A549 (cell line): ENCODE measurements at regions not wholly inside any gene's neighbourhood (a gene's known extent, or its start where the extent isn't known, plus 50 kb on each side); places are given as distances from the start of the nearest gene placed in this dataset.
A peak's percentile ranks its signal among the peaks of the same experiment; 100 is the strongest.

Experiments
- ATAC-seq, 2 experiments: fragments of 200-7000 bp in 1 of 2; fragments of >200 bp in 1 of 2; cut with Nextera tagmentation in 1 of 2; cut with Tn5 transposase in 1 of 2; 3 replicates each; pipeline versions ENCODE4 v1.8.0 to v1.9.1; 2018 to 2020; ENCODE audit warnings: mild to moderate bottlenecking in 1 of 2, moderate library complexity in 1 of 2
- CTCF ChIA-PET: fragments of 300-600 bp; sonication (Branson Sonifier 250); formaldehyde crosslinking; extraction: SDS; loops from one replicate; lab custom pipeline; 2021; ENCODE audit warnings: antibody characterized with exemption, inconsistent platforms; lab: Yijun Ruan, JAX
- POLR2A ChIA-PET: fragments of 350-600 bp; formaldehyde crosslinking; extraction: SDS; loops from one replicate; lab custom pipeline; 2021; ENCODE audit warnings: antibody characterized with exemption, inconsistent platforms; lab: Yijun Ruan, JAX
- DNase-seq, 2 experiments: peaks; one replicate each; pipeline versions ENCODE4 v3.0.0 to v3.0.0-alpha.2; 2011 to 2016; ENCODE audit warnings: low read depth in 1 of 2, low spot score in 1 of 2
- FAIRE-seq: peaks from 2 replicates; lab custom pipeline; 2011; peaks lifted over from hg19 to GRCh38; lab: Jason Lieb, UNC
- H3K27ac ChIP-seq, 2 experiments: fragments of >200 bp; sonication (Bioruptor Twin); formaldehyde crosslinking; 3 replicates each; pipeline ENCODE4 v1.5.1; 2016 to 2017
- H3K4me1 ChIP-seq: fragments of >200 bp; sonication (Bioruptor Twin); formaldehyde crosslinking; 3 replicates; pipeline ENCODE4 v1.6.1; 2016
- H3K4me2 ChIP-seq: fragments of >200 bp; sonication (Bioruptor Twin); formaldehyde crosslinking; 3 replicates; pipeline ENCODE4 v1.6.1; 2016
- H3K4me3 ChIP-seq: fragments of >200 bp; sonication (Bioruptor Twin); formaldehyde crosslinking; 3 replicates; pipeline ENCODE4 v1.5.1; 2016
- H3K9me3 ChIP-seq: fragments of >200 bp; sonication (Bioruptor Twin); formaldehyde crosslinking; 3 replicates; pipeline ENCODE4 v1.6.1; 2016
- ATOH8 ChIP-seq: fragments of 250-450 bp; sonication (Bioruptor Pico); IDR thresholded peaks from 2 replicates; pipeline ENCODE4 v1.5.0; 2020; ENCODE audit warnings: low read depth, mild to moderate bottlenecking, moderate library complexity
- CHD4 ChIP-seq: fragments of 200-600 bp; sonication (generic); IDR thresholded peaks from 2 replicates; pipeline ENCODE4 v1.6.1; 2016; ENCODE audit warnings: antibody characterized with exemption, mild to moderate bottlenecking, borderline replicate concordance
- ESRRA ChIP-seq: fragments of 150-350 bp; IDR thresholded peaks from 2 replicates; pipeline ENCODE4 v1.6.1; 2014; ENCODE audit warnings: mild to moderate bottlenecking, low read length, borderline replicate concordance
- HMGXB4 ChIP-seq: fragments of 250-450 bp; sonication (Bioruptor Pico); IDR thresholded peaks from 2 replicates; pipeline ENCODE4 v1.5.0; 2021; ENCODE audit warnings: mild to moderate bottlenecking, moderate library complexity, borderline replicate concordance
- HOXA7 ChIP-seq: fragments of 250-450 bp; sonication (Bioruptor Pico); IDR thresholded peaks from 2 replicates; pipeline ENCODE4 v1.5.0; 2020; ENCODE audit warnings: mild to moderate bottlenecking, moderate library complexity
- JUN ChIP-seq, 2 experiments: fragments of >200 bp; sonication (Bioruptor Twin); formaldehyde crosslinking; IDR thresholded peaks; 2 replicates in 1 of 2; 3 replicates in 1 of 2; pipeline ENCODE4 v1.6.1; 2016 to 2017
- JUNB ChIP-seq: fragments of >200 bp; sonication (Bioruptor Twin); formaldehyde crosslinking; IDR thresholded peaks from 2 replicates; pipeline ENCODE4 v1.6.1; 2016
- KDM1A ChIP-seq: fragments of 200-600 bp; sonication (generic); IDR thresholded peaks from 2 replicates; pipeline ENCODE4 v1.6.1; 2016; ENCODE audit warnings: low read depth, mild to moderate bottlenecking
- NR3C1 ChIP-seq: fragments of >200 bp; sonication (Bioruptor Twin); formaldehyde crosslinking; IDR thresholded peaks from 3 replicates; pipeline ENCODE4 v1.6.1; 2017
- RCOR1 ChIP-seq: fragments of 150-350 bp; IDR thresholded peaks from 2 replicates; pipeline ENCODE4 v1.6.1; 2014; ENCODE audit warnings: antibody characterized with exemption, low read length, low read depth
- REST ChIP-seq: fragments of 200-600 bp; sonication (generic); IDR thresholded peaks from 2 replicates; pipeline ENCODE4 v1.6.1; 2016; ENCODE audit warnings: antibody characterized with exemption, mild to moderate bottlenecking, moderate library complexity
- SREBF2 ChIP-seq: fragments of 450-650 bp; IDR thresholded peaks from 2 replicates; pipeline ENCODE4 v1.6.1; 2014; ENCODE audit warnings: mild to moderate bottlenecking, moderate library complexity
- TP53 ChIP-seq: fragments of 250-450 bp; sonication (Bioruptor Pico); IDR thresholded peaks from 2 replicates; pipeline ENCODE4 v1.5.0; 2021; ENCODE audit warnings: mild to moderate bottlenecking, moderate library complexity
- ZSCAN20 ChIP-seq: fragments of 250-450 bp; sonication (Bioruptor Pico); IDR thresholded peaks from 2 replicates; pipeline ENCODE4 v1.8.0; 2022; ENCODE audit warnings: mild to moderate bottlenecking, moderate library complexity
- WGBS: methylation state at CpG from one replicate; pipeline ENCODE4 v1.1.6; 2017; ENCODE audit errors: missing lambda C conversion rate; 5-methylcytosine and 5-hydroxymethylcytosine counted together
- TF ChIP-seq, protein P1 (sequence below): fragments of >200 bp; sonication (Bioruptor Twin); formaldehyde crosslinking; IDR thresholded peaks from 3 replicates; pipeline ENCODE4 v1.5.1; 2016

DNA sequence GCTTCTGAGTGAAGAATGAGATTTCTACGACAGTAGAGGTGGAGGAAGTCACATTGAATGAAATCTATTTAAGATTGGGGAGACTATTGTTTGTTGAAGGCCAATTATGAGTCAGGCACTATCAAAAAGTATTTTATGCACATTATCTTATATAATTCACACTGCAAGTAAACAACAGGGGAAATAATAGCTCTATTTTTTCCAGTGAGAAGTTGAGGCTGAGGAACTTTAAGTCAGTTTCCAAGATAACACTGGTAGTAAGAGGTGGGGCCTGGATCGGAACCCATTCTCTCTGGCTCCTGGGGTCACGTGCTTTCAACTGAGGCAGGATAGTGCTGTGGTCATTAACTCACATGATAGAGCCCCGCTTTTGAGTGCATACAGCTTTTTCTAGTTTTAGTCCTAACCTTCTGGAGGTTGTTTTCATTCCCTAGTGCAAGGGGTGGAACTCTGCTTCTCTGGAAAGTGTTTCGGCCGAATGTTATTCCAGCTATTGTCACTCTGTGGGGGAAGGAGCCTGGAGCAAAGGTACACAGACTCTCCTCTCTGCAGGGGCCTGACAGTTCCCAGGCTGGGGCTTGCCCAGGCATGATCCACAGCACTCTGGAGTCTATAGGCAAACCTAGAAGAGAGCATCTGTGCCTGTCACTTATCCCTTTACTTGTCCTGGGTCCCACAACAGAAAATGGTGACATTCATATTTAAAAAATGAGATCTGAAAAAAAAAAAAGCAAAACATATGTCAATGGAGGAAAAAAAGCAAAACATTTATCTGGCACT, 352.4 kb upstream of the ACTBL2 start:
- Histone ChIP-seq H3K4me1 (peaks cover 47% of the 10 kb centered on the region), H3K4me2 (peak overlapping the region; percentile 30), H3K4me3 (no peak overlapping the region), H3K27ac (peak overlapping the region; percentile 71 to 85), H3K9me3 (no peaks in the 10 kb centered on the region)
- ChIA-PET CTCF (interaction anchor here (0.9 to 1.2 kb wide), 3 partner anchors 9 to 626 kb away, joined by 3 to 6 read pairs (median 3); no protein-coding TSS in a partner anchor), POLR2A (no interaction called here)
- DNase-seq (peak in 1 of 2 experiments; percentile 64), FAIRE-seq (no peak), ATAC-seq (peak; percentile 44 to 60; a peak in 4 of 6 replicates)
- TF ChIP-seq KDM1A: no peak
- TF ChIP-seq TP53 (CRISPR knock-in tag): peak; percentile 85; the same call in 1 of the 2 replicates
- no peak for TF ChIP-seq ATOH8 (CRISPR knock-in tag)
- 55% methylated on average over 6 of the region's 6 CpGs for WGBS

DNA sequence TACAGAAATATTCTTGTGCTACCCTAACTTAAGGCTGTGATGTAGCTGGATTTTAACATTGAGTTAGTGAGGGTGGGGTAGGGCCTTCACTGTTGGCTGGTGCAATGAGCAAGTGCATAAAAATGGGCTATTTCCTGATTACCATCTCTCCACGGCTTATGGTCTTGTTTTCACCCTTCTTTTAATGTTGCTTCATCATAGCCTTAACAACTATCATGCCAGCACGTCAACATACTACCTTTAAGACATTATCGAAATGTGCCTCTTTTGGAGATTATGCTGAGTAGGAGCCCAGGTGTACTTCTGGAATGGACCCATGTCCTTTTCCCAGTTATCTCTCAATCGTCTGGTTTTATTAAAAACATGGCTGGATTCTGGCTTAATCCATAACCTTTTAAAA, 350.9 kb upstream of the ACTBL2 start:
- ATAC-seq (no peak), DNase-seq (no peak)
- POLR2A ChIA-PET: no interaction called here
- 94% methylated on average over 4 of the region's 4 CpGs for WGBS
- Histone ChIP-seq H3K27ac (0 out of 6 replicates have a peak overlapping the region, but pooled peaks of 1 of the 2 experiments have one; percentile 9), H3K4me2 (no peak overlapping the region)
- TF ChIP-seq JUNB: no peak
- no peak for TF ChIP-seq JUN (IDR thresholded peaks at IDR 0.05)
- TF ChIP-seq, all 56 proteins: peak for 0
- no peaks in the 10 kb centered on the region for H3K9me3 ChIP-seq
- H3K4me3 ChIP-seq: no peak overlapping the region
- CTCF ChIA-PET: no interaction called here
- H3K4me1 ChIP-seq: peaks cover 32% of the 10 kb centered on the region
- peak; percentile 76 for FAIRE-seq

- H3K4me2 ChIP-seq: no peak overlapping the region
- no peak for FAIRE-seq
- CTCF ChIA-PET: no interaction called here
- POLR2A ChIA-PET: no interaction called here
- no peak for DNase-seq
- peaks cover 26% of the 10 kb centered on the region for H3K4me1 ChIP-seq
- H3K9me3 ChIP-seq: no peaks in the 10 kb centered on the region
- TF ChIP-seq ESRRA: no peak
- TF ChIP-seq, protein P1, sequence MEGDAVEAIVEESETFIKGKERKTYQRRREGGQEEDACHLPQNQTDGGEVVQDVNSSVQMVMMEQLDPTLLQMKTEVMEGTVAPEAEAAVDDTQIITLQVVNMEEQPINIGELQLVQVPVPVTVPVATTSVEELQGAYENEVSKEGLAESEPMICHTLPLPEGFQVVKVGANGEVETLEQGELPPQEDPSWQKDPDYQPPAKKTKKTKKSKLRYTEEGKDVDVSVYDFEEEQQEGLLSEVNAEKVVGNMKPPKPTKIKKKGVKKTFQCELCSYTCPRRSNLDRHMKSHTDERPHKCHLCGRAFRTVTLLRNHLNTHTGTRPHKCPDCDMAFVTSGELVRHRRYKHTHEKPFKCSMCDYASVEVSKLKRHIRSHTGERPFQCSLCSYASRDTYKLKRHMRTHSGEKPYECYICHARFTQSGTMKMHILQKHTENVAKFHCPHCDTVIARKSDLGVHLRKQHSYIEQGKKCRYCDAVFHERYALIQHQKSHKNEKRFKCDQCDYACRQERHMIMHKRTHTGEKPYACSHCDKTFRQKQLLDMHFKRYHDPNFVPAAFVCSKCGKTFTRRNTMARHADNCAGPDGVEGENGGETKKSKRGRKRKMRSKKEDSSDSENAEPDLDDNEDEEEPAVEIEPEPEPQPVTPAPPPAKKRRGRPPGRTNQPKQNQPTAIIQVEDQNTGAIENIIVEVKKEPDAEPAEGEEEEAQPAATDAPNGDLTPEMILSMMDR: no peak
- TF ChIP-seq HOXA7 (CRISPR knock-in tag): no peak
- TF ChIP-seq RCOR1: no peak
- no peak for TF ChIP-seq HMGXB4 (CRISPR knock-in tag)
- TF ChIP-seq NR3C1: no peak
- TF ChIP-seq SREBF2: no peak
- no peak for TF ChIP-seq ZSCAN20 (CRISPR knock-in tag)
- no peak for TF ChIP-seq REST
- TF ChIP-seq CHD4: no peak
- H3K4me3 ChIP-seq: no peak overlapping the region
- no peak for ATAC-seq
- whole genome bisulfite sequencing: 69% methylated on average over 2 of the region's 2 CpGs
- peak overlapping the region in 1 of 2 experiments; percentile 32; a peak in 1 of 6 replicates for H3K27ac ChIP-seq
Observed at GRCh38 chr5:57832875-57833274, 350.3 kb upstream of the ACTBL2 start.
